Lung (tissue), 11 donors: ENCODE measurements at regions not wholly inside any gene's neighbourhood (a gene's known extent, or its start where the extent isn't known, plus 50 kb on each side); places are given as distances from the start of the nearest gene placed in this dataset.

Source experiments
- ATAC-seq: fragments of 200-7000 bp; cut with Tn5 transposase; one replicate; pipeline ENCODE4 v1.9.1; 2020; ENCODE audit warnings: moderate number of reproducible peaks; ENCODE audit not compliant: insufficient read depth, low FRiP score
- DNase-seq, 3 donors: peaks; one replicate each; pipeline ENCODE4 v3.0.0-alpha.2; 2013 to 2017
- H3K27ac ChIP-seq, 2 donors: one replicate each; pipeline ENCODE4 v1.5.1; 2013; ENCODE audit warnings: mild to moderate bottlenecking in 2 of 2, moderate library complexity in 2 of 2, control low read depth in 1 of 2, inconsistent platforms in 1 of 2, low read depth in 1 of 2, low read length in 1 of 2
- H3K27me3 ChIP-seq, 3 donors: one replicate each; pipeline ENCODE4 v1.5.1; 2013; ENCODE audit warnings: low read length in 2 of 3; ENCODE audit not compliant: control insufficient read depth in 3 of 3, insufficient read depth in 3 of 3
- H3K36me3 ChIP-seq, 4 donors: one replicate each; pipeline ENCODE4 v1.5.1; 2013; ENCODE audit warnings: low read length in 4 of 4, mild to moderate bottlenecking in 1 of 4, moderate library complexity in 1 of 4; ENCODE audit not compliant: control insufficient read depth in 4 of 4, insufficient read depth in 4 of 4
- H3K4me1 ChIP-seq, 5 donors: one replicate each; pipeline ENCODE4 v1.5.1; 2013; ENCODE audit warnings: low read length in 5 of 5, mild to moderate bottlenecking in 2 of 5, moderate library complexity in 1 of 5; ENCODE audit not compliant: control insufficient read depth in 5 of 5, insufficient read depth in 5 of 5
- H3K4me3 ChIP-seq: one replicate; pipeline ENCODE4 v1.5.1; 2013; ENCODE audit warnings: mild to moderate bottlenecking, control low read depth, moderate library complexity
- H3K9ac ChIP-seq, 2 donors: one replicate each; pipeline ENCODE4 v1.5.1; 2013; ENCODE audit warnings: low read length in 2 of 2, control low read depth in 1 of 2; ENCODE audit not compliant: insufficient read depth in 1 of 2
- H3K9me3 ChIP-seq, 4 donors: one replicate each; pipeline ENCODE4 v1.5.1; 2013; ENCODE audit warnings: low read length in 3 of 4, mild to moderate bottlenecking in 1 of 4, moderate library complexity in 1 of 4; ENCODE audit not compliant: control insufficient read depth in 4 of 4, insufficient read depth in 3 of 4
- CTCF ChIP-seq: IDR thresholded peaks from 2 replicates; pipeline ENCODE4 v1.5.1; 2012; ENCODE audit warnings: mild to moderate bottlenecking; ENCODE audit errors: control extremely low read depth, extremely low read depth
- WGBS, 2 donors: extraction: QIAGEN DNeasy Blood & Tissue Kit; methylation state at CpG; one replicate each; pipeline ENCODE4 v1.1.7; 2013; 5-methylcytosine and 5-hydroxymethylcytosine counted together
- donor health status: control.
- donor health status: control.
- donor health status: Bipolar disorder and iron deficiency.
- donor health status: healthy.
- donor health status: DM: yes; HTN: yes; CAD: no.

DNA sequence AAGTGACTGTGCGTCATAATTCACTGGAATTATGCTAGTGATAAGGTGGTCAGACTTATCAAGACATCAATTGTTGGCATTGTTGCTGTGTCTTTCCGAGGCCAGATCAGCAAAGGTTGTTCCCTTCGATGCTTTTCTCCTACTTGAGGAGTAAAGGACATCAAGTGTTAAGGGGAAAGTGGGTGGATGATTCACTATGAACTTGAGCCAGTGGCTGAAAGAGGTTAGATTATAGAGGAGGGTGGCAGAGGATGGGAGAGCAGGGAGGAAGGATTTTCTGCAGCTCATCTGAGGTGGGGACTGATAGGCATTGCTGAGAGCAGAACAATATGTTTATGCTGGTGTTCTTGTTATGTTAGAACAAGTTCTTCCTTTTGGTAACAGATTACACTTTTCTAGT is 131.4 kb upstream of the AGR3 start:
- Histone ChIP-seq H3K27me3 (no peaks in the 10 kb centered on the region), H3K36me3 (no peaks in the 10 kb centered on the region), H3K4me3 (no peak overlapping the region), H3K27ac (no peak overlapping the region), H3K4me1 (peaks cover 0 to 6% (median 0%) of the 10 kb centered on the region in 5 donors), H3K9me3 (no peaks in the 10 kb centered on the region), H3K9ac (no peak overlapping the region)
- ATAC-seq (no peak), DNase-seq (no peak)
- TF ChIP-seq CTCF = no peak
- WGBS, 2 donors = 83 to 90% methylated on average over 3 of the region's 3 CpGs

GRCh38 chr7:17014686-17015085 is 132.9 kb upstream of the AGR3 start:
- Histone ChIP-seq H3K4me1 (peaks cover 0 to 6% (median 0%) of the 10 kb centered on the region in 5 donors), H3K4me3 (no peak overlapping the region), H3K9ac (no peak overlapping the region), H3K36me3 (no peaks in the 10 kb centered on the region), H3K27me3 (no peaks in the 10 kb centered on the region), H3K9me3 (no peaks in the 10 kb centered on the region), H3K27ac (no peak overlapping the region)
- no peak for TF ChIP-seq CTCF
- no peak for DNase-seq
- WGBS, 2 donors = 98 to 99% methylated on average over 8 of the region's 8 CpGs
- ATAC-seq = no peak

DNA sequence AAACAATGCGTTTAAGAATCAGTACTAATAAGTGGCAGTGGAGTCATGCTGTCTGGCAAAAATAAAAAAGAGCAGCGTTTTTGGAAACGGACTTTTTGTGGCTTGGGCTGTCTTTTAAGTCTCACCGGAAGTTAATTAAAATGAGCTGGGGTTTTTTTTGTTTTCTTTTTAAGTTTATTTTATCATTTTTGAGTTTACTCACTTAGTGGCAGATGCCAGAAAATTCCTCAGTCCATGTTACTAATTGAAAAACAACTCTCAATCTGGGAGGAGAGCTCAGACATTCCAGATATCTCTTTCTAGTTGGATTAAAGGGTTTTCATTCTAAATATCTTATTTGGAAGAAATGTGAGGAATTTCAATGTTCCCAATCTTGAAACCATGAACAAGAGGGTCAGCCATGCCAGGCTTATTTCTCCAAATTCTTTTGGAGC is 133.8 kb upstream of the AGR3 start:
- H3K36me3 ChIP-seq = no peaks in the 10 kb centered on the region
- no peak for ATAC-seq

More for the DNA sequence above, 133.8 kb upstream of the AGR3 start:
- H3K4me1 ChIP-seq = peaks cover 0 to 6% (median 0%) of the 10 kb centered on the region in 5 donors
- no peak overlapping the region for H3K27ac ChIP-seq
- H3K27me3 ChIP-seq = no peaks in the 10 kb centered on the region
- peak in 2 of 3 donors; percentile 66 to 75 for DNase-seq
- TF ChIP-seq CTCF = no peak
- WGBS, 2 donors = 49 to 67% methylated on average over 4 of the region's 4 CpGs
- H3K9ac ChIP-seq = peak overlapping the region in 1 of 2 donors; percentile 23
- no peak overlapping the region for H3K4me3 ChIP-seq
- H3K9me3 ChIP-seq = no peaks in the 10 kb centered on the region
